ENCODE measurements at regions not wholly inside any gene's neighbourhood (a gene's known extent, or its start where the extent isn't known, plus 50 kb on each side); places are given as distances from the start of the nearest gene placed in this dataset.
"Not testable (repeated sequence)": the region's sequence is repeated elsewhere in the genome, so short reads cannot be mapped to it uniquely, and the experiment has no call there.

DNA sequence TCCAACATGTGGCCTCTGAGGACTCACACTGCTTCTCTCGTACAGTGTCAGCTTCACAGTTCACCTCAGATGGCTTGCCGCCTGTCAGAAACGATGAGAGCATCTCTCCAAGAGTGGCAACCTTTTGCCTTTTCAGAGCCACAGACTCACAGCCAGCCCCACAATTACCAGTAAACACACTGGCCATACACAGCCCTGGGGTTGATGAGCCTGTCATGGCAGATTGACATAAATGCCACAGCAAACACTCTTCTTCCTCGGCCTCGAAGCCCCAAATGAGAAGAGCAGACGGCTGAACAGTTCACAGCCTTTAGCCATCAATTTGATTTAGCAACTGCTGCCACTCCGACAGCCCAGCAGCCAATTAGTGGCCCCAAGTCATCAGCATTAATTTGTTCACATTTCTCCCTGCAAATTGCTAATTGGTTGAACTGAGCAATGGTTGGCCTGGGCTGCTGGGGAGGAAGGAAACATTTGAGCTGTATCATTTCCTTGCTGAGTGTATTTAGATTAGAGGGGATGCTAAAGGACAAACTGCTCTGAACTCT lies 1142.9 kb downstream of the SORCS3 start:
- no peak for DNase-seq (ENCODE audit: low spot score)

DNA sequence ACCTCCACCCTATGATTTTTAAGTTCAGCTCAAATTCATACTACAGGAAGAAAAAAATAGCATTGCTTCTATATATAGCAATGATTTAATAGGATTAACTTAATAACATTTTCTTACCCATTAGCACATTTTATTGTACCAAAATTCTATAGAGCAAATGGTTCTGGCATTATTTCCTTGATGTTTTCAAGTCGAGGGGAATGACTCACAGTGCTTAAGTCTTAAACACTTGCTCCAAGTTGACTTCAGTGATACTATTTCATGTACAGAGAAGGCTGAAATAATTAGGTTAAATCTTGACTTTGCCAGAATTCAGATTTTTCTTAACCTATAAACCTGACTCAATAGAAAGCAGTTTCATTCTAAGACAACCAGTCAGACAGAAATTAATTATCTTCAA lies 1133.8 kb downstream of the SORCS3 start:
- DNase-seq (ENCODE audit: low spot score): no peak

DNA sequence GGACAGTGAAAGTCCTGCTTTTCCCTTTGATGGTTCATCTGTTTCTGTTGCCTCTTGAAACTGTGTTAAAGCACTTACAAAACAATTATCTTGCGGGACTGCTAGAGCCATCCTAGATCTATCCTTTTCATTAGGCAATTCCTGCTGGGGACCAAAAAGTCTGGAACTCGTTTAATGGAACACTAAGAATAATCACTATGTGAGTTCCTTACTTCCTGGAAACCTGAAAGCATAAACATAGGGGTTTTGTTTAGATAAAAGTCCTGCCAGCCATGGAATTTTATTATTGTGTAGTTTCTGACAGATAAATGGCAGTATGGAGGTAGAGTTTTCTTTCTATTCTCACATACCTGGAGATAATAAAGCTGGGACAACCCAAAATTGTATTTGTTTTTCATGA lies 1133.3 kb downstream of the SORCS3 start:
- no peak for DNase-seq (ENCODE audit: low spot score)

GRCh38 chr10:105770524-105771212 lies 1129.6 kb downstream of the SORCS3 start:
- DNase-seq (ENCODE audit: low spot score): no peak

- no peak for DNase-seq (ENCODE audit: low spot score)
Measured at GRCh38 chr10:105769248-105770184, 1128.4 kb downstream of the SORCS3 start.

GRCh38 chr10:105763611-105764010 lies 1122.5 kb downstream of the SORCS3 start:
- no peak for DNase-seq (ENCODE audit: low spot score)

GRCh38 chr10:105761576-105762260 lies 1120.6 kb downstream of the SORCS3 start:
- DNase-seq (ENCODE audit: low spot score): no peak

DNA sequence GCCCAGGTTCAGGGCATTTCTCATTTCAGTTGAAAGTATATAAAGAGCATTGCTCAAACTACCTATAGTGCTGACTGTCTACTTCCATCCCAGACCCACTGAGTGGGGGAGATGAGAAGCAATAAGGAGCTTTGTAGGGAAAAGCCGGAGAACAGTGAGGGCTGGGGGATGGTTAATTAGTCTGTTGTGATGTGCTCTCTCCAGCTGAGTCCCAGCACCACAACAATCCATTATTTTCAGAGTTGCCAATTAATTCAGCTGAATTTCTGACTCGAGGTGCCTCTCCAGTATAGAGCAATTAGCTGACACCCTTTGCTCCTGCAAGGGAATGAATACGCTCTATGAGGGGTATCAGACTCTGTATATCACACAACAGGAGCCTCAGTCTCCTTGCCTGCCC lies 1118.6 kb downstream of the SORCS3 start:
- DNase-seq (ENCODE audit: low spot score): no peak

DNA sequence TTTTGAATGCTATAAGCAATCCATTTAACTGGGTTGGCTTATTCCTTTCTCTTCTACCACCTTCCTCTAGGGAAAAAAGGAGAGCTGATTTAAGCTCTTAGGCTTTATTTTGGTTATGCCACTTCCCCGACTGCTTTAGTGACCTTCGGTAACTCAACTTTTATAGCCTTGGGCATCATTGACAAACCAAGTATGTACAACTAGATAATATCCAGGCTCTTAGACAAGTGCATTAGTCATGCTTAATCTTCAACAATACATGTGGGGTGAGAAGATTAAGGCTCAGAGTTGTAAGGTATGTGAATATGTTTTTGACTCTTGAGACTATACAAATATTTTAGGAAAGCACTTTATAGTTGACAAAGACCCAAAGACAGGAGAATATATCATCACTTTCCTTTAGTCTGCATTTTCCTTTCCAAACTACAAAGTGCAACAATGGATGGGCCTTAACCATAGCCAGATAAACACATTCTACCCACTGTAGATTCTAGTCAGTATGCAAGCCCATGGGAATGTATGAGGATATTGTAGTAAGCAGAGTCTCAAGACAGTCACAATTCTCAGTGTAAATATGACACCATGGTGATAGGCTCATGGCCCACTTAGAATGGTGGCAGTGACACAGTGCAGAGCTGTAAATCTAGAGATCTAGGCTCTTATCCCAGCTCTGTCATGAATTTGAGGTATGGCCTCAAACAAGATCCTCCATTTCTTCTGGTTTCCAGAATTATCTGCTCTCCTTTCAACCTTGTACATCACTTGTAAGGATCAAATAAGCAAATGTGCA lies 1117.3 kb downstream of the SORCS3 start:
- no peak for DNase-seq (ENCODE audit: low spot score)

- no peak for DNase-seq (ENCODE audit: low spot score)
Measured at GRCh38 chr10:105757302-105757701, 1116.2 kb downstream of the SORCS3 start.

- DNase-seq (ENCODE audit: low spot score): no peak
Measured at GRCh38 chr10:105756386-105756785, 1115.3 kb downstream of the SORCS3 start.

DNA sequence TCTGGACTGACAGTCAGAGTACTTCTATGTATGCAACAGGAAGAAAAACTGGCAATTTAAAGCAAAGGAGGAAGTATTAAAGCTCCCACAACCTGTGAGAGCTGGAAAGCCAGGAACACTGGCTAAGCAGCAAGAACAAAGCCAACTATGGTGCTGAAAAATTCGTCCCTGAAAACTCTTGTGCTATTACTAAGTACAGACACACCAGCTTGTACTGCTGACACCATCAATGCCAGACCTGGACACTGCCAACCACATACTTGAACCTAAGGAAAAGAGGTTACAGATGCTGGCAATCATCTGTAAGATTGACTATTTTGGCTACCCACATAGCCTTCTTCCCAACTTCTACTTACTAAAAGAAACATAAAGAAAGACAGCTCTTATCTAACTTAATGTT lies 1110.6 kb downstream of the SORCS3 start:
- no peak for DNase-seq (ENCODE audit: low spot score)

DNA sequence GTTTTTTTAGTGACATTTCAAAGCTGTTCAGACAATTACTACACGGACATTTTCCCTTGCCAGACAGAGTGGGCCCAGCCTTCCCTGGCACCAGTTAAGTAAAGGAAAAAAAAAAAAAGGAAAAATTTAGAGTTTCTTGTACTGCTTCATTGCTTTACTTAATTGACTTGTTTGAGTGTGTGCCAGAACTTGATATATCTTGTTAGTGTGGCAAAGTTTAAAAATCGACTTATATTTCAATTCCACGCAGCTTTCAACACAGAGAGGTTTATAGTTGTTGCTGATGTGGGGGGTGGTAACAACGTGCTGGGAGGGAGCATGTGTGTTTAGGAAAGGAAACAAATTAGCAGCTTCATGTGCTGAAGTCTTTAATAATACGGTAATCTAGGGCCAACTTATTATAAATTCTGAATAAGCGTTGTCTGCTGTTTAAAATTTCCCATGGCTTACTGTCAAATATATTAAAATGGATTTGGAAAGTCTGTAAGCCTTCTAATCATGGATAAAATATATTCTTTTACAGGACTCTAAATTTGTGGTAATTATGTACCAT lies 1104.6 kb downstream of the SORCS3 start:
- no peak for DNase-seq (ENCODE audit: low spot score)

DNA sequence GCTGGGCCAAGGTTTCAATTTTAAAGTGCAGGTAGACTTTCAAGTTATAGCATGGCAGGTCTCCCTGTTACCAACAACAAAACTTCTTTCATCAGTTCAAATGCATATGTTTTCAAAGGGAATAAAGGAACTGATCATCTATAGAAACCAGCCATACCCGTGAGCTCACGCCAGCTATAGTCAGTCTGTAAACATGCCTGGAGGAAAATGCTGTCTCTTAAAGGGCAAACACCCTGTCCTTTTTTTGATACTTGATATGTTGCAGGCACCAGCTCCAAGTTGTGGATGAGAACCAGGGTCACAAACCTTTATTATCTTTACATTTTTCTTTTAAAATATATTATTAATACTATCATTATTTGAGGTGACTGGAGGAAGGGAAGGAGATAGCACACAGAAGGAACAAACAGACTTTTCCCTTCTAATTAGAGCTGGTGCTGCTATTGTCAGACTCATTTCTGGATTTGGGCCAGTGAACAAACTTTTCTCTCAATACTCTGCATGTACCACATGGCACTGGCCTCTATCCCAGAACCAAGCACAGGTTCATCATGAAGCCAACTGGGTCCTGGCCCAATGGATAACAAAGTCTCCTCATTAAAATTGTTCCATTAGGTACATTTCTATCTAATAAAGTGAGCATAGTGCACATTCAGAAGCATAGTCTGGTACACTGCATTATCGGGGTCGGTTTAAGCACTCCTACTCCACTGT lies 1102.4 kb downstream of the SORCS3 start:
- no peak for DNase-seq (ENCODE audit: low spot score)

GRCh38 chr10:105742923-105743322 lies 1101.8 kb downstream of the SORCS3 start:
- no peak for DNase-seq (ENCODE audit: low spot score)

DNA sequence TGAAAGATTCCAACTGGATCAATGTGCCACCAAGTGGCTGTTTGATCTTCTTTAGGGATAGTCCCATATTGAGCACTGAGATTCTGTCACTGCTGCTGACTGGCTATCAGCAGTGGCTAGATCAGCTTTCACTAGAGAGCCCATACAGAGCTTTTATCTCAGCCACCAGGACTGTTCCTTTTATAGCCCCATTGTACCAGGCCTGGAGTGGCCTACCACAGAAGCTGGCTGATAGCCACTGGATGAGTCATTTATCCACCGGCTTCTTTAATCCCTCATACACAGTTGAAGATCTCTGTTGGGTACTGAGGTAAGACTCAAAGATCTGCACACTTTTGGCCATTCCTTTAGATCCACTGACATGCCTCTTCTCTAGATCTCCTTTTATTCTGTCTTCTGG lies 1101.1 kb downstream of the SORCS3 start:
- DNase-seq (ENCODE audit: low spot score): no peak

DNA sequence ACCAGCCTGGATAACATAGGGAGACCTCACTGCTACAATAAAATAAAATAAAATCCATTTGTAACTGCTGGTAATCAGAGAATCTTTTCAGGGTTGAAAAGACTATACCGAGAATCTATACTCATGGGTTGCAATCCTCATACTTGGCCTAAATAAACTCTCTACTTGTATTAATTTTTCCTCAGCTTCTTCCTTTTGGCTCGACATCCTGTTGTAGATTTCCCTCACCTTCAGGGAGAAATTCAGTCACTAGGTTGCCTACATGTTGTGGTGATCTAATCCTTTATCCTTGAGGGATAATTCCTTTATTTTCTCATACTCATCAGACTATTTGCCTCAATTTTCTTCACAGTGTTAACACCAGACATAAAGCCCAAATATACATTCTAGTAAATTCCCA lies 1093.4 kb downstream of the SORCS3 start:
- DNase-seq (ENCODE audit: low spot score): no peak

- DNase-seq (ENCODE audit: low spot score): no peak
Measured at GRCh38 chr10:105733924-105734323, 1092.8 kb downstream of the SORCS3 start.

DNA sequence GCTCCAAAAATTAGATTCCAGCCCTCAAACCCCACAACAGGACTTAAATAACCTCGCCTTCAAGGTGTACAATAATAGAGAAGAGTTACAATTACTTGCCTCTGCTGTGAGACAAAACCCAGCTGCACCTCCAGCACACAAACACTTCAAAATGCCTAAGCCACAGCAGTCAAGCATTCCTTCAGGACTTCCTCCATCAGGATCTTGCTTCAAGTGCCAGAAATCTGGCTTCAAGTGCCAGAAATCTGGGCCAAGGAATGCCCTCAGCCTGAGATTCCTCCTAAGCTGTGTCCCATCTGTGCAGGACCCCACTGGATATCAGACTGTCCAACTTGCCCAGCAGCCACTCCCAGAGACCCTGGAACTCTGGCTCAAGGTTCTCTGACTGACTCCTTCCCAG lies 1088.3 kb downstream of the SORCS3 start:
- DNase-seq (ENCODE audit: low spot score): no peak

DNA sequence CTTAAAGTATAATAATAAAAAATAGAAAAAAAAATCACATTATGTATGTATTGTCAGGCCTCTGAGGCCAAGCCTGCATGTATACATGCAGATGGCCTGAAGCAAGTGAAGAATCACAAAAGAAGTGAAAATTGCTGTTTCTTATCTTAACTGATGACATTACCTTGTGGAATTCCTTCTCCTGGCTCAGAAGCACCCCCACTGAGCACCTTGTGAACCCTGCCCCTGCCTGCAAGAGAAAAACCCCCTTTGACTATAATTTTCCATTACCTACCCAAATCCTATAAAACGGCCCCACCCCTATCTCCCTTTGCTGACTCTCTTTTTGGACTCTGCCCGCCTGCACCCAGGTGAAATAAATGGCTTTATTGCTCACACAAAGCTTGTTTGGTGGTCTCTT lies 1086.5 kb downstream of the SORCS3 start:
- DNase-seq (ENCODE audit: low spot score): not testable (repeated sequence)

DNA sequence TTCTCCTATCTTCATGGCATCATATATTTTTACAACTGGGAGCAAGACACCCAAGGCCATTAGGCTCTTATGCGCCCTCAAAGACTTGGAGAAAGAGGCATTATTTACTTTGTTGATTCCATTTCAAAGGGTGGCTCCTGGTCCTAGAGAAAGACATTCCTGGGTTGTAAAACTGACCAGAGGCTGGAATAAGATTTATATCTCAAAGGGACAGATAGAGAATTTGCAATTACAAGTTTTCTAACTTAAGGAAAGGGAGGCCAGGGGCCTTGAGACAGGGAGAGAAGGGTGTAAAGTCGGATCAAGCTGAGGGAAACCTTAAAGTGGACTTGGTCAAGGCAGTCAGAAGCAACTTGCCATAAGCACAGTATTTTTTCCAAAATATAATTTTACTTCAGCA lies 1086.0 kb downstream of the SORCS3 start:
- DNase-seq (ENCODE audit: low spot score): no peak
